Stimulated activated CD4-positive, alpha-beta T cell treated with anti-CD3 and anti-CD28 coated beads, Interleukin-12 subunit alpha, Interleukin-12 subunit beta, amount 100 ng/mL, for 4 hours (primary cell): ENCODE measurements at regions not wholly inside any gene's neighbourhood (a gene's known extent, or its start where the extent isn't known, plus 50 kb on each side); places are given as distances from the start of the nearest gene placed in this dataset.

Experiments
- DNase-seq: peaks from one replicate; pipeline ENCODE4 v3.0.0-alpha.2; 2020

DNA sequence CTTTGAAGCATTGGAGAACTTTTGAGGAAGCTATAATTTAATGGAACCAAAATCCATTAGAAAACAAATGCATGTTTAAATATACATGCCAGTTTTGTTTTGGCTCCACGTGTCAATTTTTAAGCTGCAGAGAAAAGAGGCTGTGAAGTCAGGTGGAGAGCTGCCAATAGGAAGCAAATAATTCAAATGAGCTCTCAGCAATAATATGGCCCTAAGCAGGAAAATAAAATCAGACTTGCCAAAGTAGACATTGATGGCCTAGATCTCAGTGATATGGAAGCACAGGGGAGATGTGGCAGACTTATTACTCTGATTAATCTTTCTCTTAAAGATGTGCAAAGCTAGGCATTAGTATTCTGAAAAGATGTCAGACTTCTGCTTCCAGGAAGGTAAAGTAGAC, 769.8 kb upstream of the NDST4 start:
- no peak for DNase-seq

DNA sequence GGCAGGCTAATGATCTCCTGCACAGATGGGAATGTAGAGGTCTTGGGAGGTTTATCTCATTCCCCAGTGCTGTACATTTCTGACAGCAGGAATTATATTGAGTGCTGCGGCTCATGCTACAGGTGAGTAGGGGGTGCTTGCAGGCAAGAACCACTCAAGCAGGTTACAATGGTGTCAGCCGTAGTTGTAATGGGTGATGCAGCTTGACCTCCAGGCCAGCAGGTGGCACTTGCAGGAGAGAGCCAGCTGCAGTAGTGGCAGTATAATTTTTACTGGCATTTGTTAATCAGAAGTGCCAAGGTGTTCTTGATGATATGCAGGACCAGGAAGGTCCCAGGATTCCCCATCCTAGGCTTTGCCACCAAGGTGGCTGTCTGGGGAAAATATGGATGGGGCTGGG, 759.6 kb upstream of the NDST4 start:
- DNase-seq: no peak

DNA sequence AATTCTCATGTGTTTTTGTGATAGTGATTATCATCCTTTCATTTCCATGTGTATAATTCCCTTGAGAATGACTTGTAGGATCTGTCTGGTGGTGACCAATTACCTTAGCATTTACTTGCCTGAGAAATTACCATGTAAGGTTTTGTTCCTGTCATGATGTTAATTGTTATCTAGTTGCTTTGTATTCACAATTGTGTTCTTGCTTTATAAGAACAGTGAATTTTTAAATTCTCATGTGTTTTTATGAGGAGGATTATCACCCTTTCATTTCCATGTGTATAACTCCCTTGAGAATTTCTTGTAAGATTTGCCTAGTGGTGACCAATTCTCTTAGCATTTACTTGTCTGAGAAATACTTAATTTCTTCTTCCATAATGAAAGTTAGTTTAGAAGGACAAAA, 758.2 kb upstream of the NDST4 start:
- DNase-seq: no peak

DNA sequence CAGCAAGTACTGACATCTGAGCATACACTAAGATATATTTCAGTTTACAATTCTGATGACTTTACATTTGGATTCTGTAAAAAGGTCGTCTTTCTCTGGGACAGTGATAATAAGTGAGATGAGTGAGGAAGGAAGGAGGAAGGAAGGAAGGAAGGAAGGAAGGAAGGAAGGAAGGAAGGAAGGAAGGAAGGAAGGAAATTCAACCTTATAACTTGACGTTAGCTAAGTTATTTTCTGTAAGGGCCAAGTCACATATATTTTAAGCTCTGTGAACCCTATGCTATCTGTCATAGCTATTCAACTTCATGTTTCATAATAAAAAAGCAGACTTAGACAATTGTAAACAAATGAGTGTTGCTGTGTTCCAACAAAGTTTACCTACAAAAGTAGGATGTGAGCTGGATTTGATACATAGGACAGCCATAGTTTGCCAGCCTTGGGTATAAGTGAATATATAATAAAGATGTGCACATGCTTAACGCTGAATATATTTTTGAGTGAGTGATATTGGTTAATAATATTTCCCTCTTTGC, 753.0 kb upstream of the NDST4 start:
- DNase-seq: no peak

DNA sequence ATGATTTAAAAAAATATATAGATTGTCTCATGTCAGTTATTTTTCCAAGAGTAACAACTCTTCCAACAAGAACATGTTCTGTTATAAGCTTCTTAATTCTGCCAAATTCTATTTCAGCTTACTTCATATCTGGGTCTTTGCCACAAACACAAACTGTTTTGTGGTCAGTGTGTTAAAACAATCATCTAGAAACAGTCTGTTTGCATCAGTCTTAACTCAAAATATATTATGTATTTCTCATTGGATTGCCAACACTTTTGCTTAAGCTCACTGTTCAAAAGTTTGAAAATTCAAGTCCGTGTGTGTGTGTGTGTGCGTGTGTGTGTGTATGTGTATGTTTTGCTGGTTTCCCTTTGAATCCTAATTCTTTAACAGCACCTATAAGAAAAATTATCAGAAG, 752.3 kb upstream of the NDST4 start:
- no peak for DNase-seq

DNA sequence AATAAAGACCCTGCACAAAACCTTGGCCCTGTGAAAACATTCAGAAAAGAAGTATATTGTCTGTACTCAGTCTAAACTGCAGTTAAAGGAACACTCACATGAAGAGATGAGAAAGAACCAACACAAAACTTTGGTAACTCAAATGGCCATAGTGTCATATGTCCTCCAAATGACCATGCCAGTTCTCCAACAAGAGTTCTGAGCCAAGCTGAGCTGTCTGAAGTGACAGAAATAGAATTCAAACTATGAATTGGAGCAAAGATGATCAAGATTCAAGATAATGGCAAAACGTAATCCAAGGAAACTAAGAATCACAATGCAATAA, 739.3 kb upstream of the NDST4 start:
- DNase-seq: no peak

DNA sequence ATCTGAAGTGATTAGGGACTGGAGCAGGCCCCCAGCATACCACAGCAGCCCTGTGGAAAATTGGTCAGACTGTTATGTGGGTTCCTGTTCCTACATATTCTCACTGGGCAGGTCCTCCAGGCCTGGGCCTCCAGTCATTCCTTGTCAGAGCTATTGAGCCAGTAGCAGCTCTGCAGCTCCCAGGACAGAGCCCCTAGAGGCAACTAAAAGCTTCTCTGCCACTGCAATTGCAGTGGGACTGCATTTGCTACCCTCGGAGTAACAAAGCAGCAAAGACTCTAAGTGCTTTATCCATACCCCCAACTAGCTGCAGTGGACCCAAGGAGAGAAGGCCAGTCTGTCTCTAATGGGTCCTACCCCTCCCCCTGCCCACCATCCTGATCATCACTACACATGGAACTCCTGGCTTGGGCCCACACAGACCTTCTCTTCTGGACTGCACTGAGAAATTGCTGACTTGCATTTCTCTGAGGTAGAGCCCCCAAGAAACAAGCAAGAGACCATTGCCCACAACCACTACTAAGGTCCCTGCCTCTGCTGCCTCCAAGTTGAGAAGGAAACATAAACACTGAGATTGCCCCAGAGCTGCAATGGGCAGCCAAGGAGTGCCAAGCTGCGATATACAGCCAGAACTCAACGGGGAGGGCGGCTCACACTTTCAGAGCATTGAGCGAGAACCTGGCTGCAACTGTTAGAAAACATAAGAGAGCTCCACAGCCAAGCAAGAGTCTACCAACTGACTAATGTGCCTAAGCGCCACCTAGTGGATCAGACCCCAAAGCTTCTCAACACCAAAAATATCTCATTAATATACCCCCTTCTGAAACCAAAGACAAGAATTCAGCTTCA, 738.7 kb upstream of the NDST4 start:
- no peak for DNase-seq

DNA sequence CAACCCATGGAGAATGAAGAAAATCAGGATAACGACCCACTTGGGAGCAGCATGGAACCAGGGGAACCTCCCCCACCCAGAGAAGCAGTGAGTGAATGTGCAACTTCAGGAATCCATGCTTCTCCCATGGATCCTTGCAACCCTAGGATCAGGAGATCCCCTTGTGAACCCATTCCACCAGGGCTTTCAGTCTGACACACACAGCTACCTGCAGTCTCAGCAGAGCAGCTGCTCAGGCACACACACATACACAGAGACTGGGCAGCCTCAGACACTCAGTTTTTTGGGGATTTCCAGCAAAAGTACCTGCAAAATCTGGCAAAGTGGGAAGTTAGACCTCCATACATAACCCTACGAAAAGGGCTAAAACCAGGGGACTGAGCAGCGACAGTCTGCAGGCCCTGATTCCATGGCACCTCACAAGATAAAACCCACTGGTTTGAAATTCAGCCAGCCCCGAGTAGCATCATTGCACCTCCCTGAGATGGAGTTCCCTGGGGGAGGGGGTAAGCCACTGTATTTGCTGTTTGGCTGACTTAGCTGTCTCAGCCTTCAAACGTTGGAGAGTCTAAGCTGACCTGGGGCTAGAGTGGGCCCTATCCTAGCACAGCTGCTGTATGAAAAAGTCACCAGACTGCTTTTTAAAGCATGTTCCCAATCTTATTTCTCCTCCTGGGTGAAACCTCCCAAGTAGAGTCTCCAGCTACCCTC, 737.5 kb upstream of the NDST4 start:
- no peak for DNase-seq

DNA sequence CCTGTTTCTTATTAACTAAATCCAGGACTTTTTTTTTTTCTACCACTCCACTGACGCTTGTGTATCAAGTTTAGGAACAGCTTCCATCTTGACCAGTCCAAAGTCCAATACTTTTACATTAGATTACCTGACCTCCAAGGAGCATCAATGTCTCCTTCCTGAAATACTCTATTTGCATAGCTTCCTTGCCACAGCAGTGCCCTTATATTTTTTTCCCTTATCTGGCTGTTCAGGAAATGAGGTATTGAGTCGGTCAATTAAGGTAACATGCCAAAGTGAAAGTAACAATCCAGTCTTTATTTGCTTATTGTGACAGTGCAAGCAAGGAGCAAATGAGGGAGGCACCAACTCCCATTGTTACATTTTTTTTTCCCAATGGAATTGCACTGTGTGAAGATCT, 730.8 kb upstream of the NDST4 start:
- DNase-seq: no peak

DNA sequence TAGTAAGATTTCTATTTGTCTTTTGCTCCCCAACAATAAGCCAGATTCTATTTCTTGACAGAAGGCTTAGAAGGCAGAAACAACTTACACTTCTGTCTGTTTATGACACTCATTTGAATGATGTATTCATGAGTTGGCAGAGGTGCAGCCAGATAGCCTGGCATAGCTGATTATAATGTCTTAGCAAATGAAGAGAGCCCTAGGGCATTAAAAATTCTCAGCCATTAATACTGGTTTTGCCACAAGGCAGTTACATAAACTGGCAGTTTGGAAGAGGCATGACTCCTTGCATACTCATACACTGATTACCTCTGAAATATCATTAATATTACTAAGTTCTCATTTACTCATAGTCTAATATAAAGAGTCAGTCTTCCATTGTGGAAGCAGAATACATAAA, 728.5 kb upstream of the NDST4 start:
- no peak for DNase-seq

DNA sequence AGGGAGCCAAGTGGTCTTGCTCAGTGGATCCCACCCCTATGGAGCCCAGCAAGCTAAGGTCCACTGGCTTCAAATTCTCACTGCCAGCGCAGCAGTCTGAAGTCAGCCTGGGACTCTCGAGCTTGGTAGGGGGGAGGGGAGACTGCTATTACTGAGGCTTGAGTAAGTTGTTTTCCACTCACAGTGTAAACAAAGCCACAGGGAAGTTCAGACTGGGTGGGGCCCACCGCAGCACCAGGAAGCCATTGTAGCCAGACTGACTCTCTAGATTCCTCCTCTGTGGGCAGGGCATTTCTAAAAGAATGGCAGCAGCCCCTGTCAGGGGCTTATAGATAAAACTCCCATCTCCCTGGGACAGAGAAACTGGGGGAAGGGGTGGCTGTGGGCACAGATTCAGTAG, 721.0 kb upstream of the NDST4 start:
- DNase-seq: no peak

DNA sequence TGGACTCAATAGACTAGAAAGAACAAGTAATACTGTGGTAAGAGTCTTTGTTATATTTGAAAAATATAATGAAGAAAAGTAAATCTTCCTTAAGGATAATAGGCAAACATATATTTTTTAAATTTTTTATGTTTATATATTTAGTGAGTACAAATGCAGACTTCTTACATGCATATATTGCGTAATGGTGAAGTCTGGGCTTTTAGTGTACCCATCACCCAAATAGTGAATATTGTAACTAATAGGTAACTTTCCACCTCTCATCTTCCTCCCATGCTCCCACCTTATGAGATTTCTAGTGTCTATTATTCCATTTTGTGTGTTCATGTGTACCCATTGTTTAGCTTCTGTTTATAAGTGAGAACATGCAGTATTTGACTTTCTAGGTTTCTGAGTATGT, 711.2 kb upstream of the NDST4 start:
- DNase-seq: no peak

DNA sequence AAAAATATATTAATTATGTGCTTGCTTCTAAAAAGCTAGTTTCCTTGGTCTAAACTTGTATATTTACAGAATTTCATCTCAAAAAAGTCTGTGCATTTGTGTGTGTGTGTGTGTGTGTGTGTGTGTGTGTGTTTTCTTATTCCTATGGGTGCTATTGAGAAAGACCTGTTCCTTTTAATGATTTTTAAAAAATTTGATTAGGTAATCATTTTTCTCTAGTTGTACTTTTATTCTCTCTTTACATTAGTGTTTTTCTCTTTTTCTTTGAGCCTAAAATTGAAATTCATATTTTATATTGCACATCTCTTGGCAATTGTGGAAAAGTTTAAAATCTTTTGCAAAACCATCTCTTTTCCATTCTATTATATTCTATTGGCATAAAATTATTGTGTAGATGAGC, 690.4 kb upstream of the NDST4 start:
- no peak for DNase-seq

DNA sequence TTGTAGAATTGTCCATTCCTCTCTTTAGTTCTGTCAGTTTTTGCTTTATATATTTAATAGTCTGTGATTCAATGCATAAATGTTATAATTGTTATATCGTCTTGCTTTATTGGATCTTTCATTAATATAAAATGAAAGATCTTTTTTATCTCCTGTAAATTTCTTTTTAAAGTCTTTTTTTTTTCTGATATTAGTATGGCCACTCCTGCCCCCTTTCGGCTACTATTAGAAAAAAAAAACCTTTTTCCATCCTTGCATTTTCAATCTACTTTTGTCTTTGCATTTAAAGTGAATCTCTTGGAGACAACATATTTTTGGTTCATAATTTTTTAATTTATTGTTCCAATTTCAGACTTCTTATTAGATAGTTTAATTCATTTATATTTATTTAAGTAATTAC, 677.4 kb upstream of the NDST4 start:
- no peak for DNase-seq

DNA sequence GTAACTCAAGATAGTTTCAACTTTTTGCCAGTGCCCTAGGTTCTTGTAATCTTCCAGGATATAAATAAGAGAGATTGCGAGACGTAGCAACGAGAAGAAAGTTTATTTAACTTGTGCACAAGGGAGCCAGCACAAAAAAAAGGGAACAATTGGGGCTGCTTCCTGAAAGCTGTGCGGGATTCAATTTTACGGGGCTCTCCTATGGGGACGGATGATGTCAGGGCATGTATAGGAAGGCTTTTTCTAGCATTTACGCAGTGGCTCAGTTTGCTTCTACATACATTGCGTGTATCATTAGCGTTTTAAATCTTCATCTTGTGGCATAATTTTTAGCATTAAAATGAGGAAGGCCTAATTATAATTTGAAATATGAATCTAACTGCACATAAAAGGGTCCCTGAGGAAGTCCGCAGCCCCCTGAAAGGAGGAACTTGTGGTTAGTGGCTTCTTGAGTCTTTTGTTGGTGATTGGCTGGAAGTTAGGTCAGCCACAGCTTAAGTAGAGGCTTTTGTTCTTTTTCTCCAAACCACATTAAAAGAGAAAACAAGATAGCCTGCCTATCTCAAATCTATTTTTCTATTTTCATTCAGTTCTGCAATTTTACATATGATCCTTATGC, 668.2 kb upstream of the NDST4 start:
- DNase-seq: no peak

DNA sequence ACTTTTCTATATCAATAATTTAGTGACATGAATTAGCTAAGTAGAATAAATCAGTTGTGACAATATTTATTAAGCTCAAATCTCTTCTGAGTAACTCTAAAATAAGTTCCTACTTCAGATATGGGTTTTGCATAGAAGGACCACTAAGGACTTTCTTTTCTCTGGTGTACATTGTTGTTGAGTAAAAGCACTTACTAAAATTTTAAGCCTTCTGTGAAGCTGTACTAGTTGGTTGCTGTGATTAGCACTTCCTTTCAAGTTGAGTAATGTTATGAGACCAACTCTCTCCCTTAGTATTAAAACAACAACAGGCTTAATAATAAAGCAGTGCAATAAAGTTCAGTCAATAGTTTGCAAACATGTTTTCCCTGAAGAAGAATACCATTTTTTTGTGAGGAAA, 667.4 kb upstream of the NDST4 start:
- no peak for DNase-seq

DNA sequence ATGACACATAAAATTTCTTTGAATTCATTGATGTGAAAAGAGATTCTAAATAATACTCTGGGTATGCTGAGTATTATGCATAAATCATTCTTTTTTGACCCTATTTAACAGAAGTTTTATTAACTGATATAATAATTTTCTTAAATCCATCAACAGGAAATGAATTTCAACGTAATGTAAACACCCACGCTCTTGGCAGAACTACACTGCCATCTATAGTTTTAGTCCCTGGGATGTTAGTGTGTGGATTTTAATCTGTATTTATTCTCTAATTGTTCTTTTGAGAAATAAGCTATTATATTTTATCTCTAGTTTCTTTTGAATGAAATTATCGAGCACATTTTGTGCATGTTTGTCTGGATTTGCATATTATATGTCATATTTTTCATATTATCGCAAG, 666.8 kb upstream of the NDST4 start:
- DNase-seq: no peak

DNA sequence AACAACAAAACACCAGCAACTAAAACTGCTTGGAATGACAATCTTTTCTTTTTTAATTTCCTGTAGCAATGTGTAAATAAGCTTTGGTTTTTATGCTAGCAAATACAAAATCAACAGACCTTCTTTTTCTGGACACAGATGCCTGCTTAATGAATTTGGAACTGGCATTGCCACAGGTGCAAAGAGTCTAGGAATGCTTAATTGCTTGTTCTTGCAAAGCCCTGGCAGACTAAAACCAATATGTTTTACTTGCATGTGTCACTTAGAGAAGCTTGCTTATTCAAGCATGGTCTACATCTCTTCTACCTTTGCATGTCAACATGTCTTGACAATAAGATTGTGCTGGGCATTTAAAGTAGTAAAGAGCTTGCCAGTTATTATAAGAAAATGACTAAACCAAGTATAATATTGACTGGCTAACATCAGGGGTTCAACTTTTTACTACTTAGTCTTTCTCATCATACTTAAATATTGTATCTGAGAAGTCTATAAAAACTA, 656.7 kb upstream of the NDST4 start:
- DNase-seq: no peak

DNA sequence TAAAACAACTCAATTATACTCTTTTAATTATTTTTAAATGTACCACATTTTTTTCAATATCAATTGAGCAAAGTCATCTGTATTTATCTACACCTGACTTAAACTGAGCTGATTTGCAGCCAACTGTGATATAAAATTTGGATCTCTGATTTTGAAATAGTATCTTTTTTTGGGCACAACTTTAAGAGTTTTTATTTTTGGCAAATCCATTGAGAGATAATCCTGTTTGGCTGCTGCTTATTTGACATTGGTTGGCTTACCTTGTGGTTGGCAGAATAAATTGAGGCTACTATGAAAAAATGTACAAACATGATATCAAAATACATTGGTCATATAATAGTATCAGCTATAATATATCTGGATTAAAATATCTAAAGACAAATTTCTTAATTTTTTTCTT, 656.0 kb upstream of the NDST4 start:
- DNase-seq: no peak

DNA sequence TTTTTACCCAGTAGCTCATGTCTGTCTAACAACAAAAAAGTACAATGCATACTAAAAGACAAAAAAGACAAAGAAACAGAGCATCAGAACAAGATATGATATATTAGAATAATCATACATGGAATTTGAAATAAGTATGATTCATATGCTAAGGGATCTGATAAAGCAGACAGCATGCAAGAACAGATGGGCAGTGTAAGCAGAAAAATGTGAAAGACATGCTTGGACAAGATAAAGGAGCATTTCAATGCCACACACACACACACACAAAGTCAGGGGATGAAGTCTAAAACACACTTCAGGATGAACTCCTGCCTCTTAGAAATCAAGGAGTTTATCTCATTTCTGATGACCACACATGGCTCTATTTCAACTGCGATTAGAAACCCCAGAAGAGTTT, 649.6 kb upstream of the NDST4 start:
- no peak for DNase-seq

DNA sequence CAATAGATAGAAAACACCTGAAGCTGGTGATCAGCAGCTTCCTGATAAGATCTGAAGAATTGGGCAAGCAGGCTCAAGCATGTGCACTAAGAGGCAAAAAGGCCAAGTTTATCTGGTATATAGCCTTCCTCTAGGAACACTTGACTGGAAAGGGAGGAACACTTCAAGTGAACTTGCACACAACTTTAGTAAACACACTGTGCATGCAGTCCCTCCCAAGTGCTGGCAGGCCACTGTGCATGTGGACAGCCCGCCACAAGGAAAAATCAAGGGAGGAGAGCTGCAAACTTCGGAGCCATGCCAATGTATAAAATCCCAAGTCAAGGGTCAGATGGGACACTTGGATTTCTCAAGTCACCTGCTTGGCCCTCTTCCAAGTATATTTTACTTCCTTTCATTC, 645.8 kb upstream of the NDST4 start:
- no peak for DNase-seq

DNA sequence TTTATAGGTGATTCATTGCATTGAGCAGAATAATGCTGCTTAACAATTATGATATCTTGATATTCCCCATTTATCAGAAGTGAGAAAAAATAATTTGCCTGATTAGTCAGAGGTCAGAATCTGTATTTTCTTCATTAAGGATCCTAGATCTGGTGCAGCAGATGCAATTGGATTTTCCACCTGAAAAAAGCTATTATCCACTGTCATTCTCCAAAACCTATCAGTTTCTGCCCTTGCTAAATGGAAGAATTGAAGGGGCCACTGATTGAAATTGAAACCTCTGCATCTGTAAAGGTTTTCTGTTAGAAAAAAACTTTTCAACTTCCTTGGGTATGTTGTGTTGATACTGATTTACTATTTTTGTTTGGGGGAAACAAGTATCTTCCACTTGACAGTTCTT, 636.0 kb upstream of the NDST4 start:
- no peak for DNase-seq

DNA sequence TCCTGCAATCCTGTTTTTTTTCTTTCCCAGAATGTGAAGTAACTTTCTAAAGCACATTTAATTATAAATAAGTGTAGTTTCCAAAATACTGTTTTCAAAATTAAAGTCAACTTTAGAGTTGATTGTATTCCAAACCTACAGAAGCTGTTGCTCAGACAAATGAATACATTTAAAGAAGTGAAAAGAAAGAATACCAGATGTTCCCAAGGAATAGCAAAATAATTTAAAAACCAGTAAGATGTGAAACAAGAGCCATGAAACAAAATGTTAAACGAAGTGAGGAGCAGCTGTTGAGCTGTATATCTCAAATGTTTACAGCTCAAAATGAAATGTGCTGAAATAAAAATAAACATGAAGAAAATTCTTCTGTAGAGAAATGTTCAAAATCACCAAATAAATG, 627.4 kb upstream of the NDST4 start:
- DNase-seq: no peak

DNA sequence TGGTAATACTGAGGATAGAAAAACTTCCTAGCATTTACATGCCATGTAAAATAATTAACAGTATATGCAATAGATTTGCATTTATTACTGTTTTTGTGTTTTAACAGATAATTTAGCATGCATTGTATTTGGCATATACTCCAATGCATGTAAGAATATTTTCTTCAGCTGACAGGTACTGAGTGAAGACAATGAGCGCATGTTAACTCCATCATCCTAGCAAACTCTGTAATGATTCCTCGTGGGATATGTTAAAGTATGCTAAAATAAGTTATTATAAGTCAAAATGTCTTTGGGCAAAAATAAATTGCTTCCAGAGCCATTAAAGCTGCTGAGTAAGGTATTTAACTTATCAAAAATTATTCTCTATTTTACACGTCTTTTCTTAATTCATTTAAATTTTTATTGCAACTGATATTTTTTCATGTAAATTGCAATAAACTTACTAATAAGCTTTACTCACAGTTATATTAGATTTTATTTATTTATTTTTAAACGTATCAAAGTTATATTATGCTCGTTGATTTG, 616.4 kb upstream of the NDST4 start:
- DNase-seq: no peak
